HCEC 1CT (cell line): ENCODE measurements at regions not wholly inside any gene's neighbourhood (a gene's known extent, or its start where the extent isn't known, plus 50 kb on each side); places are given as distances from the start of the nearest gene placed in this dataset.
"Not testable (repeated sequence)": the region's sequence is repeated elsewhere in the genome, so short reads cannot be mapped to it uniquely, and the experiment has no call there.

Source experiments
- DNase-seq: peaks from one replicate; pipeline ENCODE4 v3.0.0-alpha.2; 2017

DNA sequence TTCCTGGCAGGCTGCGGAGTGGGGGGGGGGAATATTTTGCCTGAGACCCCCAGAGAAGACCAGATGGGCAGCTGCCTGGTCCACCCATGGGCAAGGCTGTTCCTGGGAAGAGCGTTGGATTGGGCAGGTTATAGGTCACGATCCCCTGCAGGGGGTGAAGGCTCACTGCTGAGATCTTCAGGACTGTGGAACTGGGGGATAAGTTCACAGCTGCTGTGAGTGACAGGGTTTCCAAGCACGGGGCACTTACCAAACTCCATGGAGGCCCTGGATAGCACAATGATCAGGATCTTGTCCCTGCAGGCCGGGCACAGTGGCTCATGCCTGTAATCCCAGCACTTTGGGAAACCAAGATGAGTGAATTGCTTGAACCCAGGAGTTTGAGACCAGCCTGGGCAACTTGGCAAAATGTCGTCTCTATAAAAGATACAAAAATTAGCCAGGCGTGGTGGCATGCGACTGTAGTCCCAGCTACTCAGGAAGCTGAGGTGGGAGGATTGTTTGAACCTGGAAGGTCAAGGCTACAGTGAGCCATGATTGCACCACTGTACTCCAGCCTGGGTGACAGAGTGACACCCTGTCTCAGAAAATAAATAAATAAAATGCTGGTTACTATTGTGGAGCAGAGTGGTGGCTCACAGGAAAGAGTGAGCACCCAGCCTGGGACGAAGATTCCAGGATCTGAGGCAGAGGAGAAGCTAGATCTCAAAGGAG lies 68.0 kb upstream of the HELT start:
- DNase-seq: no peak

GRCh38 chr4:184950926-184951325 lies 67.4 kb upstream of the HELT start:
- DNase-seq: no peak

DNA sequence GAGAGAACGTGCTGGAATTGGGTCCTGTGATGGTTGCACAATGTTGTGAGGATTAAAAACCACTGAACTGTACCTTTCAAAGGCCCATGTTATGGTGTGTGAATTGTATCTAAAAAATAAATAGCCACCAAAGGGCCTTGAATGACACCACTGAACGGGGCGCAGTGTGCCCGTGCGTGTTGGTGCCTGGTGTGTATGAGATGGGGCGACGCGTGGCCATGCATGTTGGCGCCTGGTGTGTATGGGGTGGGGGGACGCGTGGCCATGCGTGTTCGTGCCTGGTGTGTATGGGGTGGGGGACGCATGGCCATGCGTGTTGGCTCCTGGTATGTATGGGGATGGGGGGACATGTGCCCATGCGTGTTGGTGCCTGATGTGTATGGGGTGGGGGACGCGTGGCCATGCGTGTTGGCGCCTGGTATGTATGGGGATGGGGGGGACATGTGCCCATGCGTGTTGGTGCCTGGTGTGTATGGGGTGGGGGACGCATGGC lies 66.6 kb upstream of the HELT start:
- no peak for DNase-seq

DNA sequence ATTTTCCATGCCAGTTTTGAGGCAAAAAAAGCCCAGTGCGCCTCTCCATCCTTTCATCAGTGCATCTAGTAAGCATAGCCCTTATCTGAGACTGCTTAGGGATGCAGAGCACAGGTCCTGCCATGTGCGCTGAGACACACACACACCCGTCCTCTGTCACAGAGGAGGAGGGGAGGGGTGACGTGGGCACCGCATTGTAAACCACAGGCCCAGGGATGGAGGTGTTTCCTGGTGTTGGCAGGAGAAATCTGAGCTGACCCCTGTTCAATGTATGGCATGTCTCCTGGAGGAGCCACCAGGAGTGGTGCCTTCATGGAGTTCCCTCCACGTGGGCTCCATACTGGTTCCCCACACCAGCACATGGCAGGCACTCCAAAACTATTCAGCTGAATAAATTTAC lies 65.8 kb upstream of the HELT start:
- no peak for DNase-seq

- DNase-seq: no peak
Observed at GRCh38 chr4:184953421-184953945, 64.8 kb upstream of the HELT start.

GRCh38 chr4:184953971-184954370 lies 64.3 kb upstream of the HELT start:
- DNase-seq: no peak

GRCh38 chr4:184954482-184954881 lies 63.8 kb upstream of the HELT start:
- DNase-seq: no peak

- no peak for DNase-seq
Observed at GRCh38 chr4:184955116-184955515, 63.2 kb upstream of the HELT start.

GRCh38 chr4:184955636-184956035 lies 62.7 kb upstream of the HELT start:
- no peak for DNase-seq

DNA sequence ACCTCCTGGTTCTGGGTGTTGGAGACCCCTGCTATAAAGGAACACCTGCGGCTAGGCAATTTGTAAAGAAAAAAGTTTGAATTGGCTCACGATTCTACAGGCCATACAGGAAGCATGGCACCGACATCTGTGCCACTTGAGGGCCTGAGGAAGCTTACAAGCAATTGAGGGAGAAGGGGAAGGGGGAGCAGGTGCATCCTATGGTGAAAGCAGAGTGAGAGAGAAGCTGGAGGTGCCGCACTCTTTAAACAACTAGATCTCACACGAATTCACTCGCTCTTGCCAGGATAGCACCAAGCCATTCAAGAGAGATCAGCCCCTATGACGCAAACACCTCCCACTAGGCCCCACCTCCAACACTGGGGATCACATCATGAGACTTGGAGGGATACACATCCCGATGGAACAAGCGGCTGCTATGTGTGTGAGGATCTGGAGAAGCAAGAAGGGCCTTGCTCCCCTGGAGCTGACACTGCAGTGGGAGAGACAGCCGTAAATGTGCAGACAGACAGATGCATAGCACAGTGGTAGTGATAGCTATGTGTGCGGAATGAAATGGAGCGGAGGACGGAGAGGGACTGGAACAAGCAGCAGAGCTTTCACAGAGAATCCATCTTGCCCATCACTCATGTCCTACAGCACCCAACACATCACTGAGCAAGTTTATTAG lies 60.7 kb upstream of the HELT start:
- no peak for DNase-seq

DNA sequence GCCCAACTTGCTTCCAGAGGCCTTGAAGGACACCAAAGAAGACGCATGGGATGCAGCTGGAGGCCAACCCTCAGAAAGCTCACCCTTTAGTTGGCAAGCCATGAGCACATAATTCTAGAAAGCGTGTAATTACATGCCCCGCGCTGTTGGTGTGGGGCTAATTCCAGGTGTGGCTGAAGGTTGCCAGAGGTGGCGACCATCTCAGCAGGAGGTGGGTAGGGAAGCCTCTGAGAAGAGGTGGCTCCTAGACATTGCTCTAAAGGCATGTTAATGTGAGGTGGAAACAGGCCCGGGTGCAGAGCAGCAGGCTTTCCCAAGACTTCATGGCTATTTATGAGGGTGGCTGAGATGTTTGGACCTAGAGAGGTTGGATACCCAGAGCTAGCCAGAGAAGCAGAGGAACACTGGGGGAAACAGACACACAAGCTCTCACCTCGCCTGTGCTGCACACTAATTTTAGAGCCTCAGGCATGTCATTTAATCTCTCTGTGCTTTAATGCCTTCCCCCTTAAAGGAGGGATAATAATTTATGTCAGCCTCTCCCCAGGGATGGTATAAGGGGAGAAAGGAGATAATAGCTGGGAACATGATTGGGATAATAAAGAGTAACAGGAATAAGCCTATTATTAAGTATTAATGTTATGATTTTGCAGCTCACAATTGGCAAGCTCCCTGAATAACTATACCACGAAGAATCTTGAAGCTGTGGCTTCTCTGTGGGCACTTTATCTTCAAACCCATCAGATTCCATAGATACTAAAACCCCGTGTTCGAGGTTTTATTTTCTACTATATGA lies 60.0 kb upstream of the HELT start:
- DNase-seq: no peak

DNA sequence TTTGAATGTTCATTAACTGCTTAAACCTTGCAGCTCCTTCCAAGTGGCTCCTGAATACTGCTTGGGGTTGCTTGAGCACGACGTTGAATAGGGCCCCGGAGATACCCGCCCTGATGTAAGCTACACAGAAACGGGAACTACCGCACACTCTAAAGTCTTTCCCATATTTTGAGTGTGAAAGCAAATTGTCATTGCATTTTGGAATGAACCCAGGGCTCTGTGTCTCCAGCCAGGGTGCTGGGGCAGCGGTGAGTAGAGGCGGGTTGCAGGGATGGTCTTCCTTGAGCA lies 59.4 kb upstream of the HELT start:
- no peak for DNase-seq

DNA sequence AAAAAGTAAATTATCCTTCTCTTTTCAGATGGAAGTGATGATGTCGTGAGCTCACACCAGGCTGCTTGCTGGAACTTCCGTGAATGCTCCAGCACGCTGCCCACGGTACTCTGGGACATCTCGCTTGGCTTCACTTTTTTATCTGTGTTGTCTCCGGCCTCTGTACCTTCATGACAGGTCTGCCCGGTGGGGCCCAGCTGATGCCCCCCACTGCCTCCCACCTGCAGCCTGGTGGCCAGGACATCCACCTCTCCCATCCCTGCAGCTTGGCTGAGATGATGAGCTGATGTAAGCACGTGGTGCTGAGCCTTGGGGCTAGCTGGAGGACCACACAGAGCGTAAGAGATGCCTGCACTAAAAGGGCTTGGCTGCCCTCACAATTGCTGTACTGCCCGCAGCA lies 59.0 kb upstream of the HELT start:
- DNase-seq: no peak

- no peak for DNase-seq
Observed at GRCh38 chr4:184959786-184960185, 58.5 kb upstream of the HELT start.

DNA sequence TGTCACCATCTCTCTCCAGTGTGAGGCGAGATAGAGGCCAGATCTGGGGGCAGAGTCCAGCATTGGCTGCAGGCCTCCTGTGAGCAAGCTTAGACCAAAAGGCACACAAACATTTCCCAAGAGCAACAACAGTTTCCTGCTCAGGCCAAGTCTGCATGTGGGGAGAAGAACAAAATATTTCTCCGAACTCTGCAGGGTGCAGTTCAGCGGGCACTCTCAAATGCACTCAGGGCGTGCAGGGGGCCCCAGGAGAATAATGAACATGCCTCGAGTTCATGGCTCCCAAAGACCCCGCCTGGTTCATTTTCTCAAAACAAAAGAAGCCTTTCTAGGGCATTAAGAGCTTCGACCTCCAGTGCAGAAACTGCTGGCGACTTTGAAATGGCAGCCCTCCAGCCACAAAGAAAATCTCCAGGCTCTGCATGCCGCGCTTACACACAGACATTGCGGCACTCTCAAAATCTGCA lies 57.8 kb upstream of the HELT start:
- no peak for DNase-seq

DNA sequence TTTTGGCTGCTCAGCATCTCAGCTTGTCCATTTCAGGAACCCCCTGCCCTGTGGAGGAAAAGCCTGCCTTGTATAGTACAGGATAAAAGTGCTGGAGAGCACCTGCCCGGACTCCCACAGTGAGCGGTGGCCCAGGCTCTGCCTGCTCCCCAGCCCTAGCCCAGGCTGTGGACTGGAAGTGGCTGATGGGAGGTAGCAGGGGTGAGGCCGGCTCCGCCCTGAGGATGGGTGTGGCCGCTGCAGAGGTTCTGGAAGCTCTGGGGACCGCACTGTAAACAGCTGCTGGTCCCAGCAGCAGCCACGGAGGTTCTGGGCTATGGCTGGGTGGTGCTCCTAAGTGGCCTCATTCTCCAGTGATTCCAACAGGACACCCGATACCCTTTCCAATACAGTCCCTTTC lies 56.6 kb upstream of the HELT start:
- no peak for DNase-seq

GRCh38 chr4:184962125-184962638 lies 56.1 kb upstream of the HELT start:
- DNase-seq: no peak

GRCh38 chr4:184965230-184966050 lies 52.9 kb upstream of the HELT start:
- not testable (repeated sequence) for DNase-seq

GRCh38 chr4:184966051-184966691 lies 52.1 kb upstream of the HELT start:
- DNase-seq: not testable (repeated sequence)

DNA sequence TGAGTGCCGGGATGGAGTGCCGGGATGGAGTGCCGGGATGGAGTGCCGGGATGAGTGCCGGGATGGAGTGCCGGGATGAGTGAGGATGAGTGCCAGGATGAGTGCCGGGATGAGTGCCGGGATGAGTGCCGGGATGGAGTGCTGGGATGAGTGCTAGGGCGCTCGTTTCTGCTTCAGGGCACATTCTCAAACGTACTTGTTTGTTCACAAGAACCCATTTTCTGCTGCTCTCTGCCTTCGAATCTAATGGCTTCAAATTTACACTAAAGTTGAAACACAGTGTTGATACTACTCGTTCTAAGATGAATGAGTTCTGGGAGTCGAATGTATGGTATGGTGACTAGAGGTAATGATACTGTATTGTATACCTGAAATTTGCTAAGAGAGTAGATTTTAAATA lies 50.6 kb upstream of the HELT start:
- DNase-seq: not testable (repeated sequence)

DNA sequence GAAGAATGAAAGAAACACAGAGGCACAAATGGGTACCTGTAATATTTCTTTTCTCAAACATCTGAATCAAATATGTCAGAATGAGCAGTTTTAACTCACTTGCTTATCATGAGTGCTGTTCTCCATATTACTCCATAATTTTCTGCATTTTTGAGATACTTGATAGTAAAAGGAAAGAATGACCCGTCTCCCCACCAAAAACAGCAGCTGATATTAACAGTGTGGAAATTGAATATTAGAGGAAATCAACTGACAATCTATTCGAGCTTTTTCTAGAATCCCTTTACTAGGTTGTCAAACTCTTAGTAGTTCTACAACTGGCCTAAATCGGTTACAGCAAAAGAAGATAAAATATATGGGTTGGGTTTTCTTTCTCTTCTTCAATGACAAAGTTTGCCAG lies 49.9 kb upstream of the HELT start:
- no peak for DNase-seq
